K562 (cell line): ENCODE measurements at regions not wholly inside any gene's neighbourhood (a gene's known extent, or its start where the extent isn't known, plus 50 kb on each side); places are given as distances from the start of the nearest gene placed in this dataset.

Source experiments
- ARID3A ChIP-seq: IDR thresholded peaks from 2 replicates; pipeline ENCODE4 v1.6.1; 2012; ENCODE audit warnings: low read depth, low read length, improper control_type of control experiment, borderline replicate concordance
- ARID3B ChIP-seq: fragments of 250-450 bp; sonication (Bioruptor Pico); IDR thresholded peaks from 2 replicates; pipeline ENCODE4 v1.4.0; 2020; ENCODE audit warnings: borderline replicate concordance
- CREB1 ChIP-seq, 2 experiments: sonication (generic) in 1 of 2; formaldehyde crosslinking in 1 of 2; IDR thresholded peaks; 2 replicates each; pipeline versions ENCODE4 v1.6.1 to v1.8.0; 2012 to 2022; ENCODE audit warnings: inconsistent platforms in 1 of 2, mild to moderate bottlenecking in 1 of 2, missing genetic modification reagents in 1 of 2, moderate library complexity in 1 of 2
- DPF2 ChIP-seq: fragments of 450-650 bp; IDR thresholded peaks from 2 replicates; pipeline ENCODE4 v1.6.1; 2016
- ELF2 ChIP-seq: fragments of 250-450 bp; sonication (Bioruptor Pico); IDR thresholded peaks from 2 replicates; pipeline ENCODE4 v1.5.0; 2021; ENCODE audit warnings: mild to moderate bottlenecking
- FOXJ2 ChIP-seq: fragments of 200-800 bp; sonication (Bioruptor generic); IDR thresholded peaks from 2 replicates; pipeline ENCODE4 v1.6.1; 2016; ENCODE audit warnings: missing genetic modification characterization, missing compliant biosample characterization
- FOXM1 ChIP-seq, 2 experiments: fragments of 450-650 bp in 1 of 2; sonication (generic) in 1 of 2; formaldehyde crosslinking in 1 of 2; IDR thresholded peaks; 2 replicates each; pipeline versions ENCODE4 v1.6.1 to v1.9.0; 2017 to 2022; ENCODE audit warnings: low read depth in 2 of 2, mild to moderate bottlenecking in 2 of 2, missing genetic modification reagents in 1 of 2, moderate library complexity in 1 of 2
- GTF2A2 ChIP-seq: IDR thresholded peaks from 2 replicates; pipeline ENCODE4 v1.6.1; 2016; ENCODE audit warnings: mild to moderate bottlenecking, missing genetic modification characterization, missing compliant biosample characterization
- MLLT1 ChIP-seq, 2 experiments: fragments of 450-650 bp; IDR thresholded peaks; 2 replicates each; pipeline ENCODE4 v1.6.1; 2016
- NFE2L1 ChIP-seq: fragments of 450-650 bp; IDR thresholded peaks from 2 replicates; pipeline ENCODE4 v1.6.1; 2016; ENCODE audit warnings: missing genetic modification characterization, low read depth, mild to moderate bottlenecking, missing compliant biosample characterization, moderate library complexity, borderline replicate concordance
- RBBP5 ChIP-seq: fragments of 200-600 bp; sonication (generic); IDR thresholded peaks from 2 replicates; pipeline ENCODE4 v1.6.1; 2012; ENCODE audit warnings: borderline replicate concordance, mild to moderate bottlenecking, low read length, control low read depth, inconsistent platforms; ENCODE audit not compliant: insufficient read depth, poor library complexity, severe bottlenecking
- RNF219 ChIP-seq: fragments of 250-450 bp; sonication (Bioruptor Pico); IDR thresholded peaks from 2 replicates; pipeline ENCODE4 v1.5.0; 2022; ENCODE audit warnings: mild to moderate bottlenecking
- SAFB2 ChIP-seq: fragments of 200-400 bp; formaldehyde crosslinking; IDR thresholded peaks from 2 replicates; pipeline ENCODE4 v1.6.1; 2018; ENCODE audit warnings: borderline replicate concordance, low read length, low read depth, moderate library complexity; ENCODE audit not compliant: severe bottlenecking
- SMARCE1 ChIP-seq: fragments of 450-650 bp; IDR thresholded peaks from 2 replicates; pipeline ENCODE4 v1.7.1; 2016; ENCODE audit warnings: mild to moderate bottlenecking
- TCF15 ChIP-seq: fragments of 250-450 bp; sonication (Bioruptor Pico); IDR thresholded peaks from 2 replicates; pipeline ENCODE4 v1.8.0; 2022; ENCODE audit warnings: moderate library complexity, mild to moderate bottlenecking, inconsistent platforms
- THRB ChIP-seq: fragments of 450-650 bp; formaldehyde crosslinking; conservative IDR thresholded peaks from 2 replicates; pipeline ENCODE4 v1.4.0; 2022; ENCODE audit warnings: mild to moderate bottlenecking, missing genetic modification characterization
- ZKSCAN3 ChIP-seq: fragments of 250-450 bp; sonication (Bioruptor Pico); IDR thresholded peaks from 2 replicates; pipeline ENCODE4 v1.4.0; 2020
- ZNF507 ChIP-seq: conservative IDR thresholded peaks from 2 replicates; pipeline ENCODE4 v1.6.1; 2017; ENCODE audit warnings: missing genetic modification characterization, missing compliant biosample characterization

- TF ChIP-seq ZKSCAN3 (CRISPR knock-in tag) (no peak), ARID3B (CRISPR knock-in tag) (no peak), CREB1 (IDR thresholded peaks at IDR 0.05) (no peak), CREB1 (CRISPR knock-in tag; IDR thresholded peaks at IDR 0.05) (no peak), ARID3A (no peak), NFE2L1 (tag) (no peak), THRB (no peak), FOXJ2 (tag) (0 out of 2 replicates have a peak, but pooled peaks have one; percentile 31), MLLT1 (IDR thresholded peaks at IDR 0.05) (no peak), ZNF507 (tag) (no peak), SAFB2 (no peak), RNF219 (CRISPR knock-in tag) (no peak), RBBP5 (no peak), FOXM1 (IDR thresholded peaks at IDR 0.05; ENCODE audit: low read depth) (no peak), FOXM1 (CRISPR knock-in tag; IDR thresholded peaks at IDR 0.05; ENCODE audit: low read depth) (no peak), GTF2A2 (tag) (no peak), TCF15 (CRISPR knock-in tag) (no peak), SMARCE1 (peak; percentile 58; the same call in 1 of the 2 replicates), ELF2 (no peak), DPF2 (peak; percentile 36; the same call in 1 of the 2 replicates)
These were observed 61.8 kb upstream of the SP4 start (continued) for GRCh38 chr7:21365866-21366624.
